Panc1 (cell line): ENCODE measurements at regions not wholly inside any gene's neighbourhood (a gene's known extent, or its start where the extent isn't known, plus 50 kb on each side); places are given as distances from the start of the nearest gene placed in this dataset.

Source experiments
- SIN3A ChIP-seq: IDR thresholded peaks from 2 replicates; pipeline ENCODE4 v1.6.1; 2012; ENCODE audit warnings: low read depth, mild to moderate bottlenecking, low read length, moderate library complexity, borderline replicate concordance; ENCODE audit not compliant: insufficient read depth
- TF ChIP-seq, protein P1 (sequence below): fragments of 450-650 bp; IDR thresholded peaks from 2 replicates; pipeline ENCODE4 v1.5.1; 2017; ENCODE audit warnings: mild to moderate bottlenecking
- TF ChIP-seq, protein P2 (sequence below), 2 experiments: IDR thresholded peaks; 2 replicates each; pipeline ENCODE4 v1.6.1; 2011 to 2012; ENCODE audit warnings: low read depth in 2 of 2, control low read depth in 1 of 2, low read length in 1 of 2, mild to moderate bottlenecking in 1 of 2, moderate library complexity in 1 of 2; ENCODE audit not compliant: insufficient read depth in 1 of 2

DNA sequence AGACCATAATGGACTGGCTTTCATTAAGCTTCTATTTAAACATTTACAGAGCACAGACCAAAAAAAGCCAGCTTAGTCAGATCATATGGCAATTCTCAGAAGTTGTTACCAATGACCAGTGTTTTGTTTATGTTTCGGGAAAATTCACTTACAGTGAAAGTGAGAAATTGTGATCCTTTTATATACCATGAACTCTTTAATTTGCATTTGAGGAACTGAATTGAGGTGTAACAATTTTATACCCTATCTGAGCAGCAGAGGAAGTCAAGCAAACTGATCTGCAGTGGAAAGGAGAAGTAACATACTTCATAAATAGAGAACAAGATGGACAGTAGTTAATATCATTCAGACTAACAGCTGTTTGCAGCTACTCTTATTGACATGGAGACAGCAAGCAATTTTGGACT, 97.1 kb downstream of the TMA16 start:
- TF ChIP-seq, protein P1, sequence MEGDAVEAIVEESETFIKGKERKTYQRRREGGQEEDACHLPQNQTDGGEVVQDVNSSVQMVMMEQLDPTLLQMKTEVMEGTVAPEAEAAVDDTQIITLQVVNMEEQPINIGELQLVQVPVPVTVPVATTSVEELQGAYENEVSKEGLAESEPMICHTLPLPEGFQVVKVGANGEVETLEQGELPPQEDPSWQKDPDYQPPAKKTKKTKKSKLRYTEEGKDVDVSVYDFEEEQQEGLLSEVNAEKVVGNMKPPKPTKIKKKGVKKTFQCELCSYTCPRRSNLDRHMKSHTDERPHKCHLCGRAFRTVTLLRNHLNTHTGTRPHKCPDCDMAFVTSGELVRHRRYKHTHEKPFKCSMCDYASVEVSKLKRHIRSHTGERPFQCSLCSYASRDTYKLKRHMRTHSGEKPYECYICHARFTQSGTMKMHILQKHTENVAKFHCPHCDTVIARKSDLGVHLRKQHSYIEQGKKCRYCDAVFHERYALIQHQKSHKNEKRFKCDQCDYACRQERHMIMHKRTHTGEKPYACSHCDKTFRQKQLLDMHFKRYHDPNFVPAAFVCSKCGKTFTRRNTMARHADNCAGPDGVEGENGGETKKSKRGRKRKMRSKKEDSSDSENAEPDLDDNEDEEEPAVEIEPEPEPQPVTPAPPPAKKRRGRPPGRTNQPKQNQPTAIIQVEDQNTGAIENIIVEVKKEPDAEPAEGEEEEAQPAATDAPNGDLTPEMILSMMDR: no peak
- TF ChIP-seq, protein P2, sequence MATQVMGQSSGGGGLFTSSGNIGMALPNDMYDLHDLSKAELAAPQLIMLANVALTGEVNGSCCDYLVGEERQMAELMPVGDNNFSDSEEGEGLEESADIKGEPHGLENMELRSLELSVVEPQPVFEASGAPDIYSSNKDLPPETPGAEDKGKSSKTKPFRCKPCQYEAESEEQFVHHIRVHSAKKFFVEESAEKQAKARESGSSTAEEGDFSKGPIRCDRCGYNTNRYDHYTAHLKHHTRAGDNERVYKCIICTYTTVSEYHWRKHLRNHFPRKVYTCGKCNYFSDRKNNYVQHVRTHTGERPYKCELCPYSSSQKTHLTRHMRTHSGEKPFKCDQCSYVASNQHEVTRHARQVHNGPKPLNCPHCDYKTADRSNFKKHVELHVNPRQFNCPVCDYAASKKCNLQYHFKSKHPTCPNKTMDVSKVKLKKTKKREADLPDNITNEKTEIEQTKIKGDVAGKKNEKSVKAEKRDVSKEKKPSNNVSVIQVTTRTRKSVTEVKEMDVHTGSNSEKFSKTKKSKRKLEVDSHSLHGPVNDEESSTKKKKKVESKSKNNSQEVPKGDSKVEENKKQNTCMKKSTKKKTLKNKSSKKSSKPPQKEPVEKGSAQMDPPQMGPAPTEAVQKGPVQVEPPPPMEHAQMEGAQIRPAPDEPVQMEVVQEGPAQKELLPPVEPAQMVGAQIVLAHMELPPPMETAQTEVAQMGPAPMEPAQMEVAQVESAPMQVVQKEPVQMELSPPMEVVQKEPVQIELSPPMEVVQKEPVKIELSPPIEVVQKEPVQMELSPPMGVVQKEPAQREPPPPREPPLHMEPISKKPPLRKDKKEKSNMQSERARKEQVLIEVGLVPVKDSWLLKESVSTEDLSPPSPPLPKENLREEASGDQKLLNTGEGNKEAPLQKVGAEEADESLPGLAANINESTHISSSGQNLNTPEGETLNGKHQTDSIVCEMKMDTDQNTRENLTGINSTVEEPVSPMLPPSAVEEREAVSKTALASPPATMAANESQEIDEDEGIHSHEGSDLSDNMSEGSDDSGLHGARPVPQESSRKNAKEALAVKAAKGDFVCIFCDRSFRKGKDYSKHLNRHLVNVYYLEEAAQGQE (IDR thresholded peaks at IDR 0.05; ENCODE audit: insufficient read depth in 1 of 2, low read depth in 2 of 2, low read length in 1 of 2): no peak
- no peak for TF ChIP-seq SIN3A
